NT2/D1 (cell line): ENCODE measurements at regions not wholly inside any gene's neighbourhood (a gene's known extent, or its start where the extent isn't known, plus 50 kb on each side); places are given as distances from the start of the nearest gene placed in this dataset.

ENCODE experiments used
- YY1 ChIP-seq: IDR thresholded peaks from 2 replicates; pipeline ENCODE4 v1.6.1; 2011; ENCODE audit not compliant: insufficient read length, insufficient read depth
- ZNF274 ChIP-seq: IDR thresholded peaks from 2 replicates; pipeline ENCODE4 v1.6.1; 2011; ENCODE audit warnings: mild to moderate bottlenecking, low read depth, low read length

DNA sequence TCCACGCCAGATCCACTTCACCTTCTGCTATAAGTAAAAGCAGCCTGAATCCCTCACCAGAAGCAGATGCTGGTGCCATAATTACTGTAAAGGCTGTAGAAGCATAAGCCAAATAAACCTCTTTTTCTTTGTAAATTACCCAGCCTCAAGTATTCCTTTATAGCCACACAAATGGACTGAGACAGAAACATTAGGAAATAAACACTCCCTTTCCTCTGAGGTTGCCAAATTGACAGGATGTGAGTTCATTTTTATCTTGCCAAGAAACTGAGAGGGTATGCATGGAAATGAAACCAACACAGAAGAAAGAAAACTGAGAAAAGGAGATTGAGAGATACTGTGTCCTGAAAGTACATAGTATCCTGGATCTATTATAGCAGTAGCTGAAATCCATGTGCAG lies 481.2 kb downstream of the HAO1 start:
- TF ChIP-seq ZNF274 (no peak), YY1 (no peak)
